Right forelimb (tissue), 1 donor: ENCODE measurements at regions not wholly inside any gene's neighbourhood (a gene's known extent, or its start where the extent isn't known, plus 50 kb on each side); places are given as distances from the start of the nearest gene placed in this dataset.
"Not testable (repeated sequence)": the region's sequence is repeated elsewhere in the genome, so short reads cannot be mapped to it uniquely, and the experiment has no call there.

ENCODE experiments used
- DNase-seq: peaks from one replicate; pipeline ENCODE4 v3.0.0-alpha.2; 2018

DNA sequence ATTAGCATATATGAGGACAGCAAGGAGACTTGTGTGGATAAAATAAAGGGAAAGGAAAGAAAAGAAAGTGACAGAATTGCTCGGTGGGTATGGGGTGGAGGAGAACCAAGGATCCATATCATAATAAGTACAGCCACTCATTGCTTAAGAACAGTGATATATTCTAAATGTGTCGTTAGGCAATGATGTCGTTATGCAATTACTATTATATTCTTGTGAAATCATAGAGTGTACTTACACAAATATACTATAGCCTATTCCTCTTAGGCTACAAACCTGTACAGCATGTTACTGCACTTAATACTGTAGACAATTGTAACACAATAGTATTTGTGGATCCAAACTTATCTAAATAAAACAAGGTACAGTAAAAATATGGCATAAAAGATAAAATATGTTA is 271.1 kb downstream of the CCER1 start:
- no peak for DNase-seq

DNA sequence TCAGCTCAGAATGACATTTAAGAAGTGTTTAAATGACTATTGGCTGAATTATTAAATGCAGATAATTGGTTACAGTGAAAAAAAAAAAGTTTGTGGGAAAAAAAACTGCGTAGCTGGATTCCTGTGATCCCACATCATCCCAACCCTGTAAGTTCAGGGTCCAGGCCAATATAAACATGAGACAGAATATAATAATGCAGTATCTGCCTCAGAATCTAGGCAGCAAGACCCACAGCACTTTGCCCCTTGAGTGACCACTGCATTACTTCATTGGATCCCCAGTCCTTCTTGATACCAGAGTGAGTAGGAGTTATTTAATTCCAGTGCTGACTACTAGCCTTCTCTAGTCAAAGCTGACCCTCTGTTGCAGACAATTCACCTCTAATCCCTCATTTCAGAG is 272.6 kb downstream of the CCER1 start:
- no peak for DNase-seq

DNA sequence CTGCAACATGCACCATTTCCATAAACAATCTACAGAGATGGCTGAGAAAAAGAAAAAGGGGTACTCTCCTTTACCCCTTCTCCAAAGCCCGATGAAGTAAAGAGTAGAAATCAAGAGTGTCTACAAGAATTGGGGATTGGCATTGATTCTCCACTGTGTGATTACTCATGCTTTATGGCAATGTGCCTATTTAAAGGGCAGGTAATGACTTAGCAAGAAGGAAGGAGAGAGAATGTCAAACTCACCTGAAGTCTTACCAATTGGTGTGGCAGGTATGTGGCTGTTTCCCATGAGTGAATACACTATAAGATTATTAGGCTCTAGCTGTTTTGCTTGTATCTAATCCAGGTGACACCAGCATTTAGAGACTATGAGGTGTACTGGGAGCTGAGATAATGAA is 275.3 kb downstream of the CCER1 start:
- DNase-seq: no peak

DNA sequence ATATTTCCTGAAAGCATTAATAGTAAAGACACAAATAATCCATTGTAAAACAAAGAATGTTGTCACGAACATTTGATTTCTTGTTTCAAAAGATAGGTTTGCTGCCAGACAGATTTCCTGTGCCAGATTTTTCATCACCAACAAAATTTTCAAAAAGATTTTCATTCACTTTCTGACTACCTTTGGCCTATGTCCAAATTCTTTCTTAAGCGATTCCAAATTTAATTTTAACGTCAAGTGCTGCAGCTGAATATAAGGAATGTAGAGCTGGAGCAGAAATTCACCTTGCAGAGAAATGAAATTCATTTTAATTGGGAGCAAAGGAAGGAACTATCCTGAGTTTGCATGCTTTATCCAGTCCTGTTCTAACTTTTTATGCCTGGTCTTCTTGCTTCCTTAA is 277.4 kb downstream of the CCER1 start:
- no peak for DNase-seq

DNA sequence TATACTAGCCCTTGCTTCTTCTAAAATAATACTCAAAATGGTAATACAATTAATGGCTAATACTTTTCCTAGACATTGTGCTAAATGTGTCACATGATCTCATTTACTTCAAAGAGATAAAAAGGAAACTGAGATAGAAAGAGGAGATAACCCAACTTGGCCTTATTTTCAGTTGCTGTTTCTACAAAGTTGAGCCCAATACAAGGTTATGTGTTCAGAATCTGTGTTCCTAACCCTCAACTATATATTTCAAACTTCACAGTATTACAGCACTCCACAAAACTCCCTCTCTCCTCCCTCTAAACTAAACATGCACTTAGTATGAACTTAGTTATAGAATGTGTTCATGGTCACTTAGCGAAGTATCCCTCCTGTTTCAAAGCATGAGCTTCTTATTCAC is 277.9 kb downstream of the CCER1 start:
- DNase-seq: no peak

DNA sequence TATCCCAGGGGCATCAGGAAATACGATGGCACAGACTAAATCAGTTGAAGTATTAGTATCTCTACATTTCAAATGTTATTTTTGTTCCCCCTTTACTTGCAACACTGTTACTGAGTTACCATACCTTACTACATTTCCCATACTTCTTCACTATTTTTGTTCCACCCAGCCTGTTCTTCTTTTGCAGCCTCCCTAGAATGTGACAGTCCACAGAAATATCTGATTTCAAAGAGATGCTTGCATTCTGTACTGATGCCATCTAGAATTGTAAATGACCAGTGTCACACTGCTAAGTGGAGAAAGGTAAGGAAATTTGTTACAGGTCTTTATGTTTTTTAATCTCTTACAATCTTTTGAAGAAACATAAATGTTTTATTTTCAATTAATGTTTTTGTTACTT is 279.9 kb downstream of the CCER1 start:
- DNase-seq: no peak

DNA sequence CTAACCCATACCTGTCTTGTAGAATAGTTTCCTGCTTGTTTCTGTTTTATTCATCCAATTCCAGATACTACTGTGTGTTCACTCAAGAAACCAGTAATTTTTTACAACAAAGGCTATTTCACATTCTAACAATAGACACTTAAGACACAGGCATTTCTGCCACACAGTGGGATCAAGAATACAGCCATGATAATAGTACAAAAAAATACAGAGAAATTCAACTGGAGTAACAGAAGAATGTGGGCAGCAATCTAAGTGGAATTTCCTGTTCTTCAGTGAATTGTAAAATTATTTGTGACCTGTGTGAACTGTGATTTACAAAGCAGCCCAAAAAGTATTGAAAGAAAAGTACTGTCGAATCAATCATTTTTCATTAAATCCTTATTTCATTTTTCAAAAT is 282.9 kb downstream of the CCER1 start:
- no peak for DNase-seq

DNA sequence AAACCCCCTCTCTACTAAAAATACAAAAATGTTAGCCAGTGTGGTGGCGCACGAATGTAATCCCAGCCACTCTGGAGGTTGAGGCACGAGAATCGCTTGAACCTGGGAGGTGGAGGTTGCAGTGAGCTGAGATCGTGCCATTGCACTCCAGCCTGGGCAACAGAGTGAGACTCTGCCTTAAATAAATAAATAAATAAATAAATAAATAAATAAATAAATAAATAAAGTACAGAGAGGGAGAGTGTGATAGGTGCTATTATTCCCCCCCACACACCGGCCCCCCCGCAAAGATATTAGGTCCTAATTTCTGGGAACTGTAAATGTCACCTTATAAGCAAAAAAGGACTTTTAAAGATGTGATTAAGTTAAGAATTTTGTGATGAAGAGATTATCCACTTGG is 291.0 kb downstream of the CCER1 start:
- not testable (repeated sequence) for DNase-seq

DNA sequence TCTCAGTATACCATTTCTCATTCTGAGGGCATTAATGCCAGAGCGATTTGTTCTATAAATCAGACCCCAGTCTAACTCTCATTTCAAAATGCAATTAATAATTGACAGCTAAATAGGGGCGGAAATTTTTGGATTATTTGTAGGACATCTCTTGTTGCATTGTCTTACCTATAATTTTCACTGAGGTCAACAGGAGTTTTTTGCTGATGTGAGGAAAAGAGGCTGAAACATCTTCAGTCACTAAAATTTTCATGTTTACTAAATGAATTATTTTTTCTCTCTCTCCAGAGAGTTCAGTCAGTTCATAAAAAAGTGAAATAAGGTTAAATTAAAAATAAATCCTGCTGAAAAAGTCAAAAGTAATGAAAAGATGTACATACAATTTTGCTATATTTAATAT is 295.9 kb downstream of the CCER1 start:
- no peak for DNase-seq

DNA sequence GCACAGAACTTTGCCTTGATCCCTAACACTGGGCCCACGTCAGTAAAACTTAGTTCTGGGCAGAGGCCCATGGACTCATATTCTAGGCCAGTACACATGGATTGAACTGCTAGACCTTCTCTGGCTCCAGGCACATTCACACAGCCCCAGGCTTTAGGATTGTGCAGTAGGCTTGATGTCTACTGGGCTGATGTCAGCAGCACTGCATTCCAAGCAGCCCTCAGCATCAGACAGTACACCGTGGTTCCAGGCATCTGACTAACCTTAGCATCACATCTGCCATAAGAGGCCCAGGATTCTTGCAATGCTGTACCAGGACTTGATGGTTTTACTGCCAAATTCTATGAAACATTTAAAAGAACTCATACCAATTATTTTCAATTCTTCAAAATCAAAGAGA is 301.9 kb downstream of the CCER1 start:
- no peak for DNase-seq

DNA sequence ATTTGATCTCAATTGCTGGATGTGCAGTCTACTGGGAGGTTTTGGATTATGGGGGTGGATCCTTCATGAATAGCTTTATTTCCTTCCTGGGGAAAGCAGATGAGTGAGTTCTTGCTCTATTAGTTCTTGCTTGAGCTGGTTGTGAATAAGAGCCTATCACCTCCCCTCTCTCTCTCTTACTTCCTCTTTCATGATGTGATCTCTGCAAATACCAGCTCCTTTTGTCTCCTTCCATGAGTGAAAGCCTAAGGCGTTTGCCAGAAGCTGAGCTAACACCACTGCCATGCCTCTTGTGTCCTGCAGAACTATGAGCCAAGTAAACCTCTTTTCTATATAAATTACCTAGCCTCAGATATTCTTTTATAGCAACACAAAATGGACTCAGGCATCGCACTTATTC is 302.7 kb downstream of the CCER1 start:
- DNase-seq: no peak

DNA sequence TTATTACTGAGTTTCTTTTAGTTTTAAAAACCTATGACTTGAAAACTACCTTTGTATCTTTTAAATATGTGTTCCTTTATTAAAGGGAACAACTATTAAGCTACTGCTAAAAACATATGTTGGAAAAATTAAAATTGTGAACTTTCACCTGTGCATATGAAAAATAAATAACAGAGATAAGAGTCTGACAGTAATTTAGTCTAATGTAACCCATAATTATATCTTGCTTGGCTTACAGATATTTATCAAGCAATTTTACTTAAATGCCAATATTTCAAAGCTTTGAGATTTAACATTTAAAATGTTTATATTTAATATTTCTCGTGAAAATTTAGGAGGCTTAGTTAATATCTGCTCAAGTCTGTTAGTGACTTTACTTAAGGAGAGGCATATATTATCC is 309.8 kb downstream of the CCER1 start:
- DNase-seq: no peak

DNA sequence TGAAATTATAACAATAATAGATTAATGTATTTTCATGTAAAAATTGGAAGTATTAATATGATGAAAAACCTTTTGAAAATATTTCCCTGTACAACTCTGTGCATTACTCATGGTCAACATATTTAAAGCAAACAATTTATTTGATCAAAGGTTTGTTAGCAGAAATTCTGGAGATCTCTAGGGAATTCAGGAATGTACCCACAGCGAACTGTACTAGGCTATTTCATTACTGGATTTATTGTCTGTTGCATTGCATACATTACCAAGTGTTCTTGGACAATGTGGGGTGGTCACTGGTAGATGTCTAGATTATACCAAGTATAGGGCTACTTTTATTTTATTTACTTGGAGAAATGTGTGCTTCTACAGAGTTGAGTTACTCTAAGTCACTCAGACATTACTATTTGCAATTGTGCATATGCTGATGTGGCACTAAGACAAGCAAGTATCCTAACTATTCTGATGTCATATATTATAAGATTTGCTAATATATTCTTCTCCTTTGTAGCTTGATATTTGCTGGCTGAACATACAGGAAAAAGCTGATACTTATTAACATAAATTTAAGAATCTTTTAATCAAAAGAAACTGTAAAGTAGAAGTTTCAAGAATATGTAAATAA is 323.3 kb downstream of the CCER1 start:
- DNase-seq: no peak

DNA sequence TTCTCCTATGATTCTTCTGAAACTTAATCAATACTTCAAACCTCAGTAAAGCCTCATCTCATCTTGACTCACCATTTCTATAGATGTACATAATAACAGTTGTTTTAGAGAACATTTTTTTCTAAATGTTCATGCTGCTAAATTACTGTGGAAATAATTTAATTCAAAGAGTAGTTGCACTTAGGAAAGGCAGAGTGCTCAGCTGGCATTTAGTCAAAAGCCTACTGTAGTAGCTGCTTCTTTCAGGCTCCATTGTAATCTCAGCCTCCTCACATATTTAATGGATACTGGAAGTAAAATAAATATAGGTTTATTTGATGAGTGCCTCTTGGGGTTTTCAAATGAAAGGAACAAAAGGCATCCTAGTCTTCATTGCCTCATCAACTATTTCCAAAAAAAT is 325.0 kb downstream of the CCER1 start:
- no peak for DNase-seq

DNA sequence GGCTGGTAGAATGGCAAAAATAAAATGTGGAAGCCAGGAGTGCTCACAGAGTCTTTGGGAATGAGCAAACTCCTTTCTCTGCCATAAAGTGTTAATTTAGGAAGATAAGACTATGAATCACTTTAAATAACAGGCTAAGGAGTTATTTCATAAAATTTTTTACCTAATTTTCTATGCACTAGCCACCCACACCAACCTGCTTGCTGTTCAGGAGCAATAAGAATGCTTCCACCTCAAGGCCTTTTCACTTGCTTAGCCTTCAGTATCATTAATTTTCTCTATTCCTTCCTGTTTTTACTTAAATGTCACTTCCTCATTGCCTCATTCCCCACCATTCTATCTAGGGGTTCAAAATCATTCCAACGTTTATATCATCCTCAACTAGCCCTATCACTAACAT is 326.8 kb downstream of the CCER1 start:
- DNase-seq: no peak

DNA sequence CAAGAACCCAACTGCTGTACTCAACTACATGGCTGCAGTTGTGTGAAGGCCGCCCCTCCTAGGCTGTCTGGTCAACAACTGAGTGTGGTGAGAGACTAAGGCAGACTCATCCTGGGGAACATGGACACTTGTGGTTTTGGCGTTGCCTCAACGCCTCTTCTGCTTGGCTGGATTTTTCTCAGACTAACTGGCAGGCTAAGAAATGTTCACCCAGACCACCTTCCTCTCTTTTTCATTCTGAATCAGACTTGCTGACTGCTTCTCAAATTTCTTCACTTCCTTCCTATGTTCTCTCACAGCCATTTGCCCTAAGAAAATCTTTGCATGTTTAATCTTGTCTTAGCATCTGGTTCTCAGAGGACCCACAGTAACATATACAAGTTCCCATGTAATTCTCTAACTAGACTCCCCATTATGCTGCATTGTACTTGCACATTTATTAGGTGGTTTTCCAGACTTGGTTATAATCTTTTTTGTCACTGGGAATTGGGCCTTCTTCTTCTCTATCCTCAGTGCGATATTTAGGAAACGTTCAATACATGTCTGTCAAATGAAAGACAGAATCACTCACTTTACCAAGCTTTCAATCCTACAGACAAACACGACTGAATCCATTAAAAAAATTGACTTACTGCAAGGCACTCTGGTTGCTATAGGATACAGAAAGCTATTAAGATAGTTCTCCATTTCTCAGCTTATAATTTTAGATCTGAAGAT is 327.6 kb downstream of the CCER1 start:
- no peak for DNase-seq

DNA sequence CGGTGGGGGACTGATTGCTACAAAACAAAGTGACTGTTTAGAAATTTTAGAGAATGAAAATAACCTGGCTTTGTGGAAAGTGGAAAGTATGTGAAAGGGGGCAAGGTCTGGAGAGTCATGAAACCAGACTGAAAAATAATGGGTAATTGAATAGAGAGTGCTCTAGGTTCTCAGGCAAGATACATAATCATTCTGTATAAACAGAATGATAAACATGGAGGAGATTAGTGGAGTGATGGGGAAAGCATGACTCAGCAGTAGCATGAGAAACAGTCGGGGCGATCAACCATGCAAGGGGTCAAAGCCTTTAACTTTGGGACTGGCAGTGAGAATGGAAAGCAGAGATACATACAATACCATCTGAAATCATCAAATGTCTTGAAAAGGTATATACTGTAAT is 332.5 kb downstream of the CCER1 start:
- no peak for DNase-seq

DNA sequence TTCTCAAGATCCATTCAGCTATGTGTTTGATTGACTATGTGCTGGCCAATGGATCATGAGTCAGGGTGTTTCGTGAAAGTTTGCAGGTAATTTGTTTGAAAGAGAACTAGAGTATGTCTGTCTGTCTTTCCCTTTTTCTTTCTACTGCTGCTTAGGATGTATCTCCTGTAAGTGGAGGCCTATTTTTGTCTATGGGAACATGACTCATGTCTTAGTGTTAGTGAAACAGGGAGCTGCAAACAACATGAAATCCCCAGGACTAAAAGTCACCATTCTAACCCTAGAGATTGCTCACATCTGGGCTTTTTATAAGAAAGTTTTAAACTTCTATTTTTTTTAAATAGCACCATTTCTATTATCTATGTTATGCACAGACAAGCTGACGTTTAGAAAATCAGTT is 333.0 kb downstream of the CCER1 start:
- no peak for DNase-seq

DNA sequence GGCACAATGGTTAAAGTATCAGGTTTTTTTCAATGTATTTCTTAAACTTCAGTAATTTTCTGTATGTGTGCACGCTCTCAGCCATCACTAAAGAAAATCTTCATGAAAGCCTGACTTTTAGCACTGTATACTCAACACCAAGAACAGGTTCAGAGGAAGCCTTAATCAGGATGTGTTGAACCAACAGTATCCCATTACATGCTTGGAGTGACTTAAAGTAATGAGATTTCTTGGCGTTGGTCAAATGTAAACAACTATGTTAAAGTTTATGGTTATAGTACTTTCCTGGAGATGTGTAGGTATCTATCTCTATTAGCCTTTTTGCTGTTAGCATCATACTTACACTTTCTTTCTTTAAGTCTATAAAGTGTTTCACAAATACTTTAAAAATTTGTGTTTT is 335.0 kb downstream of the CCER1 start:
- DNase-seq: no peak

DNA sequence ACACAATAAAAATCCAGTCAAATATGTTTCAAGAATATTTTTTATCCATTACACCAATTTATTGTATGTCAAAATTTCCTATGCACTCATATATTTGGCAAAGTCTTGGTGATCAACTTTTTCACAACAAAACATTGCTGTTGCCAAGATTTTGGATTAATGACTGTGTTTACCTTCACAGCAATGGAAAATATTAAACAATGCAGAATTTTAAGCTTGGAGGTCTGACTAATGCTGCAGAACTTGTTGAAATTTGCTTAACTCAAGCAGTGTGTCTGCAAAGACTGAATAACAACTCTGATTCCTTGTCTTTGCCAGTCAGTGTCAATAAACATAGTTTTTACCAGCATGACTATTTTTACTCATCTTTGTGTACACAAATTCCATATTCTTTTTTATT is 336.4 kb downstream of the CCER1 start:
- no peak for DNase-seq

DNA sequence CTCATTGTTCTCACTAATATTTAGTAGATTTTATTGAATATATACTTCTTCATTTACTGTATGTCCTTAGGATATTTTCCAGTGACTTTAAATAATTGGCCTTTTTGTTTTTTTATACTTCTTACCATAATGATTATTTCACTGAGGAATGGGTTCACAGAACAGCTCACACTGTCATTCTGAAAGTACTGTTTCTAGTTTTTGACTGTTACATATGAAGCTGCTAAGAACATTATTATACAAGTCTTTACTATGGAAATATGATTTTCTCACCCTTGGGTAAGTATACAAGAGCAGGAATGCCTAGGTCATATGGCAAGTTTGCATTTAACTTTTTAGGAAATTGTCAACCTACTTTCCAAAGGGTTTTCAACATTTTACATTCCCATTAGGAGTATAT is 343.1 kb downstream of the CCER1 start:
- DNase-seq: no peak

DNA sequence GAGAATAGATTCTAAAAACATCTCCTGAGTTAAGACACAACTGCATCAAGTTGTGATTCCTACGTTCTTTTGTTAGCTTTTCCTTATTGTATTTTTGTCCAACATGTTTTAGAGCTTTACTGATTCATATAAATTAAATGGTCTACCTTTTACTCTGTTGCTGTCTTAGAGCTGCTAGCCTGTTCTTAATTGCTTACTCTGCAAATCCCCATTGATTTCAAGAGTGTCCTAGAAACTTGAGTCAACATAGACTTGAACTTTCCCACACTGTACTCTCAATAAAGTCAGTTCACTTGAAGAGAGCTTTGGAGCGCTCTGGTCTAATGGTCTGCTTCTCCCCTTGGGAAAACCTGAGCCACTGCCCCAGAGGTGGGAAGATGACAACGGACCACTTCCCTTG is 343.9 kb downstream of the CCER1 start:
- no peak for DNase-seq

DNA sequence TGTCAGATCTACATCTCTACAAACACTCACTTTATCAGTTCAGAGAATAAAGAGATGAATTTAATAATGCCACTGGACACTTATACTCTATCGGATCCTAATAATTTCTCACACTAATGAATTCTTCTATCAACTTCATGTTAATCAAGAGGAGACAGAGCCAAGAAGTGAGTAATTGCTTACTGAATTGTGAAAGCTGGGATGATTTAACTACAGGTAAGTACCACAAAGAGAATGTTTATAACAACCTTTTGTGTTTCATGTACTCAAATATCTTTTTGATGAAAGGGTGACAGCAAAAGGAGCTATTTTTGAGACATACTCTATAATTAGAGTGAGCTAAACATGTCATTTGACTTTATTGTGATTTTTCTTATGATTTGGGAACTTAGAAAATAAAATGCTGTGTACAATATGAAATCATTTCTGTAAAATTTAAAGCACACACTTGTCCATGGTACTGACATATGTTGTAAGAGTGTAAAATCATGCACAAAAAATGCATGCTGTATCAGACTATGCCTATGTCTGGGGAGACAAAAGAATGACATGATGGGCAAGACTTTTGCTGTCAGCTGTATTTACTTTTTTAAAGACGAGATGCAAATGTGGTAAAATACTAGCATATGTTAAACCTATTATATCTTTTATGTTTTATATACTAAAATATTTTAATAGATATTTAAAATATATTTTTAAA is 361.2 kb downstream of the CCER1 start:
- DNase-seq: no peak

DNA sequence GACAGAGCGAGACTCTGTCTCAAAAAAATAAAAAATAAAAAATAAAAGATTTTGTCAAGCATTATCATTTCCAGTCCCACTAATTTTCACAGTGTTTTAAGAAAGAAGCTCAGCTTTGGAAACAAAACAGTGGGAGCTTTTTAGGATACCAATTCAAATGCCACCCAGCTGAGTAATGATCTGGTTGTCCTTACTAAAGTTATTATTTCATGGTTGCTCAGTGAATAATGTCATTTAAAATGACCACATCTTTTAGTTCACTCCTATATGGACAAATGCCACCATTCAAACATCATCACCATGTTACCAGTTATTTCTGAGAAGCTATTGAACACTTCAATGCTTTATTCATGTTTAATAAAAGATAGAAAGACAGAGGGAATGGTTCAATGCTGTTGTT is 365.0 kb downstream of the CCER1 start:
- no peak for DNase-seq
